A549 (cell line): ENCODE measurements at regions not wholly inside any gene's neighbourhood (a gene's known extent, or its start where the extent isn't known, plus 50 kb on each side); places are given as distances from the start of the nearest gene placed in this dataset.

Source experiments
- BHLHE40 ChIP-seq: IDR thresholded peaks from 2 replicates; pipeline ENCODE4 v1.6.1; 2012; ENCODE audit warnings: low read depth, low read length, inconsistent platforms
- NR3C1 ChIP-seq: fragments of >200 bp; sonication (Bioruptor Twin); formaldehyde crosslinking; IDR thresholded peaks from 3 replicates; pipeline ENCODE4 v1.6.1; 2017
- POLR2A ChIP-seq: IDR thresholded peaks from 2 replicates; pipeline ENCODE4 v1.6.1; 2012; ENCODE audit warnings: mild to moderate bottlenecking, low read length
- POLR2AphosphoS2 ChIP-seq: conservative IDR thresholded peaks from 2 replicates; pipeline ENCODE4 v1.6.1; 2012; ENCODE audit warnings: low read length, improper control_type of control experiment, inconsistent platforms
- TF ChIP-seq, protein P1 (sequence below): fragments of >200 bp; sonication (Bioruptor Twin); formaldehyde crosslinking; IDR thresholded peaks from 3 replicates; pipeline ENCODE4 v1.5.1; 2016
- TF ChIP-seq, protein P2 (sequence below): fragments of 250-450 bp; sonication (Bioruptor Pico); IDR thresholded peaks from 2 replicates; pipeline ENCODE4 v1.5.0; 2020; ENCODE audit warnings: low read depth, mild to moderate bottlenecking, moderate library complexity
- TF ChIP-seq, protein P3 (sequence below): fragments of 450-650 bp; IDR thresholded peaks from 2 replicates; pipeline ENCODE4 v1.6.1; 2014; ENCODE audit warnings: antibody characterized with exemption
- TF ChIP-seq, protein P4 (sequence below): fragments of 250-450 bp; sonication (Bioruptor Pico); IDR thresholded peaks from 2 replicates; pipeline ENCODE4 v1.5.0; 2021; ENCODE audit warnings: mild to moderate bottlenecking, moderate library complexity, borderline replicate concordance

DNA sequence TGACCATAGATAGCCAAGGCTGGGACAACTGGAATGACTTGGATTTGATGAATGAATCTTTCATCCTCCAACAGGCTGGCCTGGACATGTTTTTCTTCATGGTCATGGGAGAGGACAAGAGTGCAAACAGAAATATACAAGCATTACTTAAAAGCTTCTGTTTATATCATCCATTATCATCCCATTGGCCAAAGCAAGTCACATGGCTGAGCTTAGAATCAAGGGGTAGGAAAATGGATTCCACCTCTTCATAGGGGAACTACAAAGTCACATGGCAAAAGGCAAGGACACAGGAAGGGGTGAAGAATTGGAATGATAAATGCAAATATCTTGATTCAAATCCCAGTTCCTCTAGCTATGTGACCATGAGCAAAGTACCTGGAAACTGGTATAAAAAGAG, 90.2 kb upstream of the BARHL2 start:
- TF ChIP-seq, protein P1, sequence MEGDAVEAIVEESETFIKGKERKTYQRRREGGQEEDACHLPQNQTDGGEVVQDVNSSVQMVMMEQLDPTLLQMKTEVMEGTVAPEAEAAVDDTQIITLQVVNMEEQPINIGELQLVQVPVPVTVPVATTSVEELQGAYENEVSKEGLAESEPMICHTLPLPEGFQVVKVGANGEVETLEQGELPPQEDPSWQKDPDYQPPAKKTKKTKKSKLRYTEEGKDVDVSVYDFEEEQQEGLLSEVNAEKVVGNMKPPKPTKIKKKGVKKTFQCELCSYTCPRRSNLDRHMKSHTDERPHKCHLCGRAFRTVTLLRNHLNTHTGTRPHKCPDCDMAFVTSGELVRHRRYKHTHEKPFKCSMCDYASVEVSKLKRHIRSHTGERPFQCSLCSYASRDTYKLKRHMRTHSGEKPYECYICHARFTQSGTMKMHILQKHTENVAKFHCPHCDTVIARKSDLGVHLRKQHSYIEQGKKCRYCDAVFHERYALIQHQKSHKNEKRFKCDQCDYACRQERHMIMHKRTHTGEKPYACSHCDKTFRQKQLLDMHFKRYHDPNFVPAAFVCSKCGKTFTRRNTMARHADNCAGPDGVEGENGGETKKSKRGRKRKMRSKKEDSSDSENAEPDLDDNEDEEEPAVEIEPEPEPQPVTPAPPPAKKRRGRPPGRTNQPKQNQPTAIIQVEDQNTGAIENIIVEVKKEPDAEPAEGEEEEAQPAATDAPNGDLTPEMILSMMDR, result no peak
- TF ChIP-seq NR3C1, result no peak
- TF ChIP-seq POLR2A, result no peak
- TF ChIP-seq BHLHE40, result no peak
- TF ChIP-seq, protein P2, sequence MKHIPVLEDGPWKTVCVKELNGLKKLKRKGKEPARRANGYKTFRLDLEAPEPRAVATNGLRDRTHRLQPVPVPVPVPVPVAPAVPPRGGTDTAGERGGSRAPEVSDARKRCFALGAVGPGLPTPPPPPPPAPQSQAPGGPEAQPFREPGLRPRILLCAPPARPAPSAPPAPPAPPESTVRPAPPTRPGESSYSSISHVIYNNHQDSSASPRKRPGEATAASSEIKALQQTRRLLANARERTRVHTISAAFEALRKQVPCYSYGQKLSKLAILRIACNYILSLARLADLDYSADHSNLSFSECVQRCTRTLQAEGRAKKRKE, result no peak
- TF ChIP-seq, protein P3, sequence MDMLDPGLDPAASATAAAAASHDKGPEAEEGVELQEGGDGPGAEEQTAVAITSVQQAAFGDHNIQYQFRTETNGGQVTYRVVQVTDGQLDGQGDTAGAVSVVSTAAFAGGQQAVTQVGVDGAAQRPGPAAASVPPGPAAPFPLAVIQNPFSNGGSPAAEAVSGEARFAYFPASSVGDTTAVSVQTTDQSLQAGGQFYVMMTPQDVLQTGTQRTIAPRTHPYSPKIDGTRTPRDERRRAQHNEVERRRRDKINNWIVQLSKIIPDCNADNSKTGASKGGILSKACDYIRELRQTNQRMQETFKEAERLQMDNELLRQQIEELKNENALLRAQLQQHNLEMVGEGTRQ, result no peak
- TF ChIP-seq POLR2AphosphoS2, result no peak
- TF ChIP-seq, protein P4, sequence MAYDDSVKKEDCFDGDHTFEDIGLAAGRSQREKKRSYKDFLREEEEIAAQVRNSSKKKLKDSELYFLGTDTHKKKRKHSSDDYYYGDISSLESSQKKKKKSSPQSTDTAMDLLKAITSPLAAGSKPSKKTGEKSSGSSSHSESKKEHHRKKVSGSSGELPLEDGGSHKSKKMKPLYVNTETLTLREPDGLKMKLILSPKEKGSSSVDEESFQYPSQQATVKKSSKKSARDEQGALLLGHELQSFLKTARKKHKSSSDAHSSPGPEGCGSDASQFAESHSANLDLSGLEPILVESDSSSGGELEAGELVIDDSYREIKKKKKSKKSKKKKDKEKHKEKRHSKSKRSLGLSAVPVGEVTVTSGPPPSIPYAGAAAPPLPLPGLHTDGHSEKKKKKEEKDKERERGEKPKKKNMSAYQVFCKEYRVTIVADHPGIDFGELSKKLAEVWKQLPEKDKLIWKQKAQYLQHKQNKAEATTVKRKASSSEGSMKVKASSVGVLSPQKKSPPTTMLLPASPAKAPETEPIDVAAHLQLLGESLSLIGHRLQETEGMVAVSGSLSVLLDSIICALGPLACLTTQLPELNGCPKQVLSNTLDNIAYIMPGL (CRISPR knock-in tag), result no peak
